ENCODE measurements at regions not wholly inside any gene's neighbourhood (a gene's known extent, or its start where the extent isn't known, plus 50 kb on each side); places are given as distances from the start of the nearest gene placed in this dataset.

- no peak overlapping the region for H3K9ac ChIP-seq (ENCODE audit: low read length)
- H3K27ac ChIP-seq (ENCODE audit: low read length), result no peak overlapping the region
- no peak overlapping the region for H3K4me3 ChIP-seq (ENCODE audit: low read length)
- H3K36me3 ChIP-seq (ENCODE audit: insufficient read depth, low read length), result no peaks in the 10 kb centered on the region
- no peak for TF ChIP-seq MXI1 (conservative IDR thresholded peaks at IDR 0.05; ENCODE audit: poor library complexity, severe bottlenecking)
- TF ChIP-seq EZH2 (IDR thresholded peaks at IDR 0.05; ENCODE audit: borderline replicate concordance, insufficient read depth, low read length, poor library complexity, severe bottlenecking), result no peak
- TF ChIP-seq REST (IDR thresholded peaks at IDR 0.05; ENCODE audit: borderline replicate concordance), result no peak
- TF ChIP-seq EP300 (conservative IDR thresholded peaks at IDR 0.05; ENCODE audit: poor library complexity, severe bottlenecking), result no peak
- TF ChIP-seq TAF1 (IDR thresholded peaks at IDR 0.05; ENCODE audit: low read depth), result no peak
- TF ChIP-seq RAD21 (conservative IDR thresholded peaks at IDR 0.05), result no peak
- TF ChIP-seq SMC3 (conservative IDR thresholded peaks at IDR 0.05; ENCODE audit: poor library complexity), result no peak
- TF ChIP-seq POLR2AphosphoS5 (IDR thresholded peaks at IDR 0.05), result no peak
- no peak for TF ChIP-seq CTCF (IDR thresholded peaks at IDR 0.05; ENCODE audit: poor library complexity, severe bottlenecking)
- no peaks in the 10 kb centered on the region for H3K9me3 ChIP-seq (ENCODE audit: low read length)
- no peaks in the 10 kb centered on the region for H3K79me2 ChIP-seq (replicated peaks; ENCODE audit: insufficient read depth, low read length)
- H4K20me1 ChIP-seq (ENCODE audit: insufficient read depth), result no peaks in the 10 kb centered on the region
- no peaks in the 10 kb centered on the region for H3K27me3 ChIP-seq (ENCODE audit: insufficient read depth, low read depth, low read length)
- H3F3A ChIP-seq (ENCODE audit: insufficient read depth, low read length, poor library complexity, severe bottlenecking), result no peaks in the 10 kb centered on the region
- H3K9me2 ChIP-seq (ENCODE audit: insufficient read depth, low read length), result no peaks in the 10 kb centered on the region
- H2AFZ ChIP-seq (ENCODE audit: low read depth, low read length), result no peak overlapping the region
- H3K4me2 ChIP-seq (ENCODE audit: low read length), result no peak overlapping the region
Measured at GRCh38 chr13:59326717-59327116, 837.0 kb downstream of the DIAPH3 start.

- no peaks in the 10 kb centered on the region for H3K9me2 ChIP-seq (ENCODE audit: insufficient read depth, low read length)
- no peaks in the 10 kb centered on the region for H3K36me3 ChIP-seq (ENCODE audit: insufficient read depth, low read length)
- no peak overlapping the region for H3K4me3 ChIP-seq (ENCODE audit: low read length)
- no peaks in the 10 kb centered on the region for H3F3A ChIP-seq (ENCODE audit: insufficient read depth, low read length, poor library complexity, severe bottlenecking)
- no peaks in the 10 kb centered on the region for H3K79me2 ChIP-seq (replicated peaks; ENCODE audit: insufficient read depth, low read length)
- H3K27me3 ChIP-seq (ENCODE audit: insufficient read depth, low read depth, low read length), result no peaks in the 10 kb centered on the region
- H2AFZ ChIP-seq (ENCODE audit: low read depth, low read length), result no peak overlapping the region
- no peak overlapping the region for H3K27ac ChIP-seq (ENCODE audit: low read length)
- H3K9me3 ChIP-seq (ENCODE audit: low read length), result no peaks in the 10 kb centered on the region
- H4K20me1 ChIP-seq (ENCODE audit: insufficient read depth), result no peaks in the 10 kb centered on the region
- no peak overlapping the region for H3K9ac ChIP-seq (ENCODE audit: low read length)
- H3K4me2 ChIP-seq (ENCODE audit: low read length), result no peak overlapping the region
- TF ChIP-seq EP300 (conservative IDR thresholded peaks at IDR 0.05; ENCODE audit: poor library complexity, severe bottlenecking) (no peak), CTCF (IDR thresholded peaks at IDR 0.05; ENCODE audit: poor library complexity, severe bottlenecking) (no peak), REST (IDR thresholded peaks at IDR 0.05; ENCODE audit: borderline replicate concordance) (no peak), POLR2AphosphoS5 (IDR thresholded peaks at IDR 0.05) (no peak), EZH2 (IDR thresholded peaks at IDR 0.05; ENCODE audit: borderline replicate concordance, insufficient read depth, low read length, poor library complexity, severe bottlenecking) (no peak), RAD21 (conservative IDR thresholded peaks at IDR 0.05) (no peak), MXI1 (conservative IDR thresholded peaks at IDR 0.05; ENCODE audit: poor library complexity, severe bottlenecking) (no peak), TAF1 (IDR thresholded peaks at IDR 0.05; ENCODE audit: low read depth) (no peak), SMC3 (conservative IDR thresholded peaks at IDR 0.05; ENCODE audit: poor library complexity) (no peak)
Measured at GRCh38 chr13:59330764-59331163, 833.0 kb downstream of the DIAPH3 start.
